Glomerular visceral epithelial cell (primary cell): ENCODE measurements at regions not wholly inside any gene's neighbourhood (a gene's known extent, or its start where the extent isn't known, plus 50 kb on each side); places are given as distances from the start of the nearest gene placed in this dataset.

Experiments used
- DNase-seq: peaks from one replicate; pipeline ENCODE4 v3.0.0-alpha.2; 2016; ENCODE audit errors: extremely low spot score

GRCh38 chr4:121227341-121227792, 63.2 kb upstream of the TNIP3 start:
- no peak for DNase-seq

- DNase-seq, result no peak
Observed at GRCh38 chr4:121226362-121226761, 62.2 kb upstream of the TNIP3 start.

GRCh38 chr4:121221608-121222007, 57.5 kb upstream of the TNIP3 start:
- DNase-seq, result no peak

- DNase-seq, result no peak
Observed at GRCh38 chr4:121221201-121221600, 57.1 kb upstream of the TNIP3 start.

- DNase-seq, result no peak
Observed at GRCh38 chr4:121220698-121221097, 56.6 kb upstream of the TNIP3 start.

- DNase-seq, result no peak
Observed at GRCh38 chr4:121219227-121219626, 55.1 kb upstream of the TNIP3 start.

GRCh38 chr4:121217351-121217750, 53.2 kb upstream of the TNIP3 start:
- DNase-seq, result no peak

- DNase-seq, result no peak
Observed at GRCh38 chr4:121216461-121216860, 52.3 kb upstream of the TNIP3 start.

GRCh38 chr4:121213940-121214339, 49.8 kb upstream of the TNIP3 start:
- no peak for DNase-seq
